Natural killer cell (primary cell): ENCODE measurements at regions not wholly inside any gene's neighbourhood (a gene's known extent, or its start where the extent isn't known, plus 50 kb on each side); places are given as distances from the start of the nearest gene placed in this dataset.

Experiments used
- ATAC-seq, 3 donors: fragments of 150-1000 bp in 2 of 3; fragments of 200-7000 bp in 1 of 3; cut with Tn5 transposase; 1 replicate in 1 of 3; 2 replicates in 2 of 3; pipeline ENCODE4 v1.10.0; 2021; ENCODE audit warnings: mild to moderate bottlenecking in 2 of 3, moderate library complexity in 2 of 3
- DNase-seq, 2 donors: peaks; one replicate each; pipeline versions ENCODE4 v3.0.0 to v3.0.0-alpha.2; 2013 to 2021; ENCODE audit warnings: mixed read lengths in 1 of 2
- H3K27ac ChIP-seq: one replicate; pipeline ENCODE4 v1.5.1; 2013; ENCODE audit warnings: mild to moderate bottlenecking, low read length
- H3K27me3 ChIP-seq: one replicate; pipeline ENCODE4 v1.6.1; 2013; ENCODE audit warnings: low read length; ENCODE audit not compliant: control insufficient read depth, insufficient read depth
- H3K36me3 ChIP-seq: one replicate; pipeline ENCODE4 v1.6.1; 2013; ENCODE audit warnings: low read length; ENCODE audit not compliant: control insufficient read depth, insufficient read depth
- H3K4me1 ChIP-seq: one replicate; pipeline ENCODE4 v1.6.1; 2013; ENCODE audit warnings: low read length; ENCODE audit not compliant: control insufficient read depth, insufficient read depth
- H3K4me3 ChIP-seq: one replicate; pipeline ENCODE4 v1.5.1; 2013; ENCODE audit warnings: low read length
- H3K9me3 ChIP-seq: one replicate; pipeline ENCODE4 v1.6.1; 2013; ENCODE audit warnings: low read length; ENCODE audit not compliant: control insufficient read depth, insufficient read depth
- H3K27ac Mint-ChIP-seq, 2 donors: one replicate each; pipeline ENCODE4 v1.8.0; 2022; ENCODE audit warnings: mild to moderate bottlenecking in 2 of 2, mixed read lengths in 2 of 2, moderate library complexity in 1 of 2
- H3K27me3 Mint-ChIP-seq, 2 donors: one replicate each; pipeline ENCODE4 v1.8.0; 2022; ENCODE audit warnings: low read depth in 2 of 2, mixed read lengths in 2 of 2
- H3K36me3 Mint-ChIP-seq: one replicate; pipeline ENCODE4 v1.8.0; 2022; ENCODE audit warnings: mixed read lengths
- H3K4me1 Mint-ChIP-seq, 2 donors: one replicate each; pipeline ENCODE4 v1.8.0; 2022; ENCODE audit warnings: mixed read lengths in 2 of 2
- H3K4me3 Mint-ChIP-seq: one replicate; pipeline ENCODE4 v1.8.0; 2022; ENCODE audit warnings: mild to moderate bottlenecking, moderate library complexity, mixed read lengths
- H3K9me3 Mint-ChIP-seq, 2 donors: one replicate each; pipeline ENCODE4 v1.8.0; 2022; ENCODE audit warnings: mixed read lengths in 2 of 2
- CTCF ChIP-seq: fragments of 200-600 bp; IDR thresholded peaks from one replicate; pipeline ENCODE4 v1.8.0; 2022; ENCODE audit warnings: antibody characterized with exemption
- WGBS: methylation state at CpG from one replicate; pipeline ENCODE4 v1.1.7; 2013; ENCODE audit warnings: missing lambda C conversion rate; ENCODE audit not compliant: insufficient coverage; 5-methylcytosine and 5-hydroxymethylcytosine counted together
- intact Hi-C: fragments of 100-400 bp; cut with micrococcal nuclease; formaldehyde crosslinking; loops from one replicate; pipeline ENCODE4 v1.14.2; 2022

GRCh38 chr6:82645536-82646230, 282.1 kb downstream of the TPBG start:
- no peak overlapping the region for H3K27ac ChIP-seq
- Mint-ChIP-seq H3K9me3 (peaks cover 13 to 24% of the 10 kb centered on the region in 2 donors), H3K4me1 (no peaks in the 10 kb centered on the region), H3K4me3 (no peak overlapping the region), H3K36me3 (peaks cover 6% of the 10 kb centered on the region), H3K27ac (no peak overlapping the region), H3K27me3 (no peaks in the 10 kb centered on the region)
- H3K27me3 ChIP-seq: no peaks in the 10 kb centered on the region
- no peaks in the 10 kb centered on the region for H3K9me3 ChIP-seq
- DNase-seq (no peak), ATAC-seq (no peak)
- 68% methylated on average over 3 of the region's 3 CpGs for WGBS
- H3K4me1 ChIP-seq: no peaks in the 10 kb centered on the region
- H3K4me3 ChIP-seq: no peak overlapping the region
- intact Hi-C loops: no loop called here
- TF ChIP-seq CTCF: no peak
- H3K36me3 ChIP-seq: no peaks in the 10 kb centered on the region

GRCh38 chr6:82646231-82646615, 282.6 kb downstream of the TPBG start:
- intact Hi-C loops: no loop called here
- Histone ChIP-seq H3K36me3 (no peaks in the 10 kb centered on the region), H3K27ac (no peak overlapping the region), H3K4me1 (no peaks in the 10 kb centered on the region), H3K4me3 (no peak overlapping the region), H3K9me3 (no peaks in the 10 kb centered on the region), H3K27me3 (no peaks in the 10 kb centered on the region)
- Mint-ChIP-seq H3K9me3 (peaks cover 13 to 24% of the 10 kb centered on the region in 2 donors), H3K27me3 (no peaks in the 10 kb centered on the region), H3K4me1 (no peaks in the 10 kb centered on the region), H3K27ac (no peak overlapping the region), H3K4me3 (no peak overlapping the region), H3K36me3 (peaks cover 6% of the 10 kb centered on the region)
- TF ChIP-seq CTCF: no peak
- WGBS: 36% methylated on average over 1 of the region's 1 CpG
- no peak for DNase-seq
- no peak for ATAC-seq

GRCh38 chr6:82651845-82652335, 288.3 kb downstream of the TPBG start:
- Histone ChIP-seq H3K4me1 (no peaks in the 10 kb centered on the region), H3K27me3 (no peaks in the 10 kb centered on the region), H3K36me3 (no peaks in the 10 kb centered on the region), H3K27ac (no peak overlapping the region), H3K4me3 (no peak overlapping the region), H3K9me3 (no peaks in the 10 kb centered on the region)
- no peak for TF ChIP-seq CTCF
- no peaks in the 10 kb centered on the region for H3K27me3 Mint-ChIP-seq
- no peak overlapping the region for H3K27ac Mint-ChIP-seq
- DNase-seq (no peak), ATAC-seq (no peak)
- no peak overlapping the region for H3K4me3 Mint-ChIP-seq
- no peaks in the 10 kb centered on the region for H3K36me3 Mint-ChIP-seq
- intact Hi-C loops: no loop called here
- H3K9me3 Mint-ChIP-seq: peaks cover 7 to 18% of the 10 kb centered on the region in 2 donors
- no peaks in the 10 kb centered on the region for H3K4me1 Mint-ChIP-seq
- WGBS: 95% methylated on average over 5 of the region's 5 CpGs

- Mint-ChIP-seq H3K4me1 (no peaks in the 10 kb centered on the region), H3K9me3 (peaks cover 4 to 9% of the 10 kb centered on the region in 2 donors), H3K36me3 (no peaks in the 10 kb centered on the region), H3K4me3 (no peak overlapping the region), H3K27me3 (no peaks in the 10 kb centered on the region), H3K27ac (no peak overlapping the region)
- DNase-seq (no peak), ATAC-seq (no peak)
- intact Hi-C loops: no loop called here
- peaks cover 10% of the 10 kb centered on the region for H3K9me3 ChIP-seq
- no peak overlapping the region for H3K27ac ChIP-seq
- no peaks in the 10 kb centered on the region for H3K36me3 ChIP-seq
- 86% methylated on average over 2 of the region's 2 CpGs for WGBS
- no peaks in the 10 kb centered on the region for H3K27me3 ChIP-seq
- TF ChIP-seq CTCF: no peak
- no peaks in the 10 kb centered on the region for H3K4me1 ChIP-seq
- H3K4me3 ChIP-seq: no peak overlapping the region
These were observed 315.6 kb downstream of the TPBG start for GRCh38 chr6:82679232-82679631.
